ENCODE measurements at regions not wholly inside any gene's neighbourhood (a gene's known extent, or its start where the extent isn't known, plus 50 kb on each side); places are given as distances from the start of the nearest gene placed in this dataset.

- H3K9me3 ChIP-seq (ENCODE audit: low read depth), result no peaks in the 10 kb centered on the region
- no peaks in the 10 kb centered on the region for H3K9me2 ChIP-seq (ENCODE audit: insufficient read depth)
- 10 to 12% methylated on average over 8 of the region's 8 CpGs for WGBS, 2 experiments (ENCODE audit: low coverage in 1 of 2, low lambda C conversion rate in 2 of 2, missing lambda C conversion rate in 2 of 2)
- in situ Hi-C loops (cut with MboI), result no loop called here
- TF ChIP-seq EZH2phosphoT487 (IDR thresholded peaks at IDR 0.05; ENCODE audit: insufficient read depth, low read depth), result no peak
- TF ChIP-seq EZH2 (IDR thresholded peaks at IDR 0.05; ENCODE audit: insufficient read depth, poor library complexity, severe bottlenecking), result no peak
- H3K4me3 ChIP-seq, result no peak overlapping the region
- H4K20me1 ChIP-seq (ENCODE audit: insufficient read depth), result no peaks in the 10 kb centered on the region
- no peak overlapping the region for H3K27ac ChIP-seq
- H3K4me1 ChIP-seq (ENCODE audit: insufficient read depth), result 0 out of 2 replicates have a peak, but pooled peaks cover 4% of the 10 kb centered on the region
- no peak overlapping the region for H2AFZ ChIP-seq
- no peak overlapping the region for H3K4me2 ChIP-seq (ENCODE audit: unreplicated experiment)
- H3K9ac ChIP-seq, result no peak overlapping the region
- no peaks in the 10 kb centered on the region for H3F3A ChIP-seq (ENCODE audit: insufficient read depth)
- H3K27me3 ChIP-seq (replicated peaks; ENCODE audit: insufficient read depth), result peaks cover 8% of the 10 kb centered on the region; the same call in 1 of the 2 replicates
- DNase-seq, result no peak
- H3K36me3 ChIP-seq (ENCODE audit: low read depth), result no peaks in the 10 kb centered on the region
- no peaks in the 10 kb centered on the region for H3K79me2 ChIP-seq (ENCODE audit: insufficient read depth)
Observed at GRCh38 chr5:167447466-167448375, 843.7 kb upstream of the WWC1 start.

DNA sequence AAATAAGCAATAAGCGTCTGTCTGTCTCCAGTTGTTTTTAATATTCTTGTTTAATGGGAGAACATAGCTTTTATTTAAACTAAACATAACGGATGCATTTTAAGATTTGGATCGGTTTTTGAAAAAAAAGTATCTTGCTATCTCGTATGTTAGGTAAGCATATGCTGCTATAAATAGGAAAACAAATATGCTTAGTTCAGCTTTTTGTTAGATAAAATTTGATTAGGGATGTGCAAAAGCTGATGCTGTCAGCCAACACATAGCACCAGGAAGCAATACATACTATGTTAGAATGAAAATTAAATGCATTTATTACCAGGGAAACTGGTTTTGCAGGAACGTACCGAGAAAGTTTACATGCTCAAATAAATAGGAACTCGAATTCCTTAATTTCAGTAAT is 843.1 kb upstream of the WWC1 start:
- Histone ChIP-seq H3K79me2 (ENCODE audit: insufficient read depth) (no peaks in the 10 kb centered on the region), H3K9ac (no peak overlapping the region), H3K9me2 (ENCODE audit: insufficient read depth) (no peaks in the 10 kb centered on the region), H3K36me3 (ENCODE audit: low read depth) (no peaks in the 10 kb centered on the region), H3K4me3 (no peak overlapping the region), H4K20me1 (ENCODE audit: insufficient read depth) (no peaks in the 10 kb centered on the region), H2AFZ (no peak overlapping the region), H3K27me3 (replicated peaks; ENCODE audit: insufficient read depth) (peaks cover 8% of the 10 kb centered on the region; the same call in 1 of the 2 replicates), H3K4me2 (ENCODE audit: unreplicated experiment) (no peak overlapping the region), H3K27ac (no peak overlapping the region), H3F3A (ENCODE audit: insufficient read depth) (no peaks in the 10 kb centered on the region), H3K4me1 (ENCODE audit: insufficient read depth) (0 out of 2 replicates have a peak, but pooled peaks cover 4% of the 10 kb centered on the region), H3K9me3 (ENCODE audit: low read depth) (no peaks in the 10 kb centered on the region)
- DNase-seq, result no peak
- WGBS, 2 experiments (ENCODE audit: low coverage in 1 of 2, low lambda C conversion rate in 2 of 2, missing lambda C conversion rate in 2 of 2), result 7 to 12% methylated on average over 7 of the region's 7 CpGs
- TF ChIP-seq EZH2 (IDR thresholded peaks at IDR 0.05; ENCODE audit: insufficient read depth, poor library complexity, severe bottlenecking) (no peak), EZH2phosphoT487 (IDR thresholded peaks at IDR 0.05; ENCODE audit: insufficient read depth, low read depth) (no peak)
- in situ Hi-C loops (cut with MboI), result no loop called here

DNA sequence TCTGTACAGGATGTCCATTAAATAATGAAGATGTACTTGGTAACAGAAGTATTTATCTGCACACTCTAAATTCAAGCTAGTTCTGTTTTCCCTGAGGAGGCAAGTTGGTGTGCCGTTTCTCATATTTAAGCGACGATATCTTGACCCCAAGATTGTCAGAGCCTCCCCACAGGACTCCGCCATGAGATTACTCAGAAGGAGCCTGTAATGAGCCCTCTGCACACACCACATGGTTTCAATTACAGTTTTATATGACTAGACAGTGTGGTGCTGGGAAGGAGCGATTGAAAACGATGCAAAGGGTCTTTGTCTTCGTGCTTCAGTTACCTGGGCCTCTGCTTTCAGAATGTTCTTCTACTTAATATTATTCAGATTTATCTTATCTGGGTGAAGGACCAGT is 840.4 kb upstream of the WWC1 start:
- no peaks in the 10 kb centered on the region for H3K9me2 ChIP-seq (ENCODE audit: insufficient read depth)
- no peaks in the 10 kb centered on the region for H3F3A ChIP-seq (ENCODE audit: insufficient read depth)
- no peak overlapping the region for H3K9ac ChIP-seq
- no peak for TF ChIP-seq EZH2 (IDR thresholded peaks at IDR 0.05; ENCODE audit: insufficient read depth, poor library complexity, severe bottlenecking)
- WGBS, 2 experiments (ENCODE audit: low coverage in 1 of 2, low lambda C conversion rate in 2 of 2, missing lambda C conversion rate in 2 of 2), result 6 to 7% methylated on average over 7 of the region's 7 CpGs
- no peak overlapping the region for H3K4me2 ChIP-seq (ENCODE audit: unreplicated experiment)
- H2AFZ ChIP-seq, result 0 out of 2 replicates have a peak overlapping the region, but pooled peaks have one; percentile 24
- 0 out of 2 replicates have a peak, but pooled peaks cover 4% of the 10 kb centered on the region for H3K4me1 ChIP-seq (ENCODE audit: insufficient read depth)
- no peaks in the 10 kb centered on the region for H4K20me1 ChIP-seq (ENCODE audit: insufficient read depth)
- DNase-seq, result peak; percentile 69
- H3K9me3 ChIP-seq (ENCODE audit: low read depth), result no peaks in the 10 kb centered on the region
- H3K36me3 ChIP-seq (ENCODE audit: low read depth), result no peaks in the 10 kb centered on the region
- H3K27ac ChIP-seq, result no peak overlapping the region
- no peaks in the 10 kb centered on the region for H3K79me2 ChIP-seq (ENCODE audit: insufficient read depth)
- in situ Hi-C loops (cut with MboI), result no loop called here
- peaks cover 5% of the 10 kb centered on the region; the same call in 1 of the 2 replicates for H3K27me3 ChIP-seq (replicated peaks; ENCODE audit: insufficient read depth)
- no peak overlapping the region for H3K4me3 ChIP-seq

- H3K79me2 ChIP-seq (ENCODE audit: insufficient read depth), result no peaks in the 10 kb centered on the region
- H3K4me1 ChIP-seq (ENCODE audit: insufficient read depth), result 0 out of 2 replicates have a peak, but pooled peaks cover 4% of the 10 kb centered on the region
- no peaks in the 10 kb centered on the region; the same call in 1 of the 2 replicates for H3K27me3 ChIP-seq (replicated peaks; ENCODE audit: insufficient read depth)
- no peak overlapping the region for H2AFZ ChIP-seq
- H3K4me3 ChIP-seq, result no peak overlapping the region
- H3K27ac ChIP-seq, result no peak overlapping the region
- no peak for DNase-seq
- in situ Hi-C loops (cut with MboI), result no loop called here
- H3K36me3 ChIP-seq (ENCODE audit: low read depth), result no peaks in the 10 kb centered on the region
- no peak overlapping the region for H3K9ac ChIP-seq
- 59 to 67% methylated on average over 4 of the region's 4 CpGs for WGBS, 2 experiments (ENCODE audit: low coverage in 1 of 2, low lambda C conversion rate in 2 of 2, missing lambda C conversion rate in 2 of 2)
- H3K4me2 ChIP-seq (ENCODE audit: unreplicated experiment), result no peak overlapping the region
- no peaks in the 10 kb centered on the region for H3K9me2 ChIP-seq (ENCODE audit: insufficient read depth)
- H3K9me3 ChIP-seq (ENCODE audit: low read depth), result no peaks in the 10 kb centered on the region
- TF ChIP-seq EZH2 (IDR thresholded peaks at IDR 0.05; ENCODE audit: insufficient read depth, poor library complexity, severe bottlenecking) (no peak), EZH2phosphoT487 (IDR thresholded peaks at IDR 0.05; ENCODE audit: insufficient read depth, low read depth) (no peak)
- no peaks in the 10 kb centered on the region for H4K20me1 ChIP-seq (ENCODE audit: insufficient read depth)
- no peaks in the 10 kb centered on the region for H3F3A ChIP-seq (ENCODE audit: insufficient read depth)
Observed at GRCh38 chr5:167452136-167452535, 839.3 kb upstream of the WWC1 start.
